T-helper 2 cell (primary cell): ENCODE measurements at regions not wholly inside any gene's neighbourhood (a gene's known extent, or its start where the extent isn't known, plus 50 kb on each side); places are given as distances from the start of the nearest gene placed in this dataset.

Experiments used
- DNase-seq, 5 experiments: peaks; one replicate each; pipeline versions ENCODE4 v3.0.0 to v3.0.0-alpha.2; 2012 to 2022

DNA sequence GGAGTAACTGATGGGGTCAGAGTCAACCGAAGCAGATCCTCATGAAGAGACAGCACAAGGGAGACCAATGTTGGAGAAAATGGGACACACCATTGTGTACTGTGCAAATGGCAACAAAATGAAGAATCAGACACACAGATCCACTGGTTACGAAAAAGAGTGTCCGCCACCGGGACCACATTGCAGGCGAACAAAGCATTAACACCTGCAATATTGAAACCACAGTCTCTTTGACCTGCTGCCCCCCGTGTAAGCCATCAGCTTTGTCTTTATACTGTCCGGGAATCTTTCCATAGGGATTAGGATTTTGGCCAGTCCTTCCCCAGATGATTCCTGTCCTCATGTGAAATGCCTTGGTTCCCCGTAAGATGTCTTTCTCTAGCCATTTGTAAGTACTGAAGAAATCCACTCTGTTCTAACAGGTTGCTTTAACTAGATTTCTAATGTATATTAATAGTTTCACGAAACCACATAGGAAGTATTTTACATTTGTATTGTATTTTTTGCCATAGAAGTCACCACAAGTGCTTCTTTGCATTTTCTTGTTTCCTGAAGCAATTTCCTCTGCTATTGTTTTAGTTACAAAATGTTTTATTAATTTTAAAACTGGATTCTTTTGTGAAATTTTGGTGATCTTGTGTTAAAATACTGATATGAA lies 140.8 kb upstream of the NFE2L3 start:
- DNase-seq = no peak

DNA sequence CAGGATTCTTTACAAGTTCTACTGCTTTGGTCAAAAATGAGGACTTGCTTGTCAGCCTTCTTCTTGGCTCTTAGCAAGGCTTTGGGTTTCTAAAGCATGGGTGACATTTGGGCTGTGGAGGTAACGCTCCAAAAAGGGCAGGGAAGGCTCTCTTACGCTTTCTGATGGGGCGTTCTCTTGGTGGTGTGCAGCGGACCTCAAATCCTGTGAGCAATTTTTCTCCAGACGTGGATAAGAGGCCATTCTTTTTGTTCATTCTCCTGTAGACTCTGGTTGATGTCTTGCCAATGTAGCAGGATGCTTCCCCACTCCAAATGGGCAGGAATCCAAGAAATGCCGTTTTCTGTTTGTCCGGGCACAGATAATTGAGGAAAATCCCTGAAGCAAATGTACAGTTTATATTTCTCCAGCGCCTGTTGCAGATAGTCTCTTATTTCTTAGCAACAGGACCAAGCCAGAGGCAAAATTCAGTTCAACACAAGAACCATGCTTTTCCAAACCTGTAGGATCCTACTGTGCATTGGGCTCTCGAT lies 138.4 kb upstream of the NFE2L3 start:
- DNase-seq = no peak

DNA sequence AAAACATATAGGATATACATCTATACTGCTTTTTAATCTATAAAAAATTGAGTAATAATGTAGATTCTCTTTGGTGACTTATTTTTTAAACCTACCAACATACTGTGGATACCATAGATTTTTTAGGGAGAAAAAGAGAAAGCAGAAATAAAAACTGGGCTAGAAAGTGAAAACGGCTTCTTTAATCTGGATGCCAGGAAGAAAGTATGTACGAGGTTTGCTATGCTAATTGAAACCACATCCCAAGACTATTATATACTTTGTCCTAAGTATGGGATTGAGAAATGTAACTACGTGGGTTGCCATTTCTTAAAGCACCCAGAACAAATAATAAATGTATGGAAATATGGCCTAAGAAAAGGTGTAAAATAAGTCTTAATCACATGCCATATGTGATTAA lies 129.0 kb upstream of the NFE2L3 start:
- DNase-seq = no peak

DNA sequence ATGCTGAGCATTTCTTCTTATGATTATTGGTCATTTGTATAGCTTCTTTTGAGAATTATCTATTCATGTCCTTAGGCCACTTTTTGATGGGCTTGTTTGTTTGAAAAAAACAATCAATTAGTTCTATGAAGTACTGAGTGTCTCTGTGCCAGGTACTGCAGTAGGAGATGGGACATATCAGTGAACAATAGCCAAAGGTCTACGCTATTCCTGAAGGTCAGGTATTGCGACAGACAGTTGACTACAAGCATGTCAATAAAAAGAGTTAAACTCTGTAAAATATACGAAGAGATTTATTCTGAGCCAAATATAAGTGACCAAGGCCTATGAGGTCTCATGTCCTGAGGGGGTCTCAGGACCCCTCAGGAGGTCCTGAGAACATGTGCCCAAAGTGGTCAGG lies 122.1 kb upstream of the NFE2L3 start:
- no peak for DNase-seq

DNA sequence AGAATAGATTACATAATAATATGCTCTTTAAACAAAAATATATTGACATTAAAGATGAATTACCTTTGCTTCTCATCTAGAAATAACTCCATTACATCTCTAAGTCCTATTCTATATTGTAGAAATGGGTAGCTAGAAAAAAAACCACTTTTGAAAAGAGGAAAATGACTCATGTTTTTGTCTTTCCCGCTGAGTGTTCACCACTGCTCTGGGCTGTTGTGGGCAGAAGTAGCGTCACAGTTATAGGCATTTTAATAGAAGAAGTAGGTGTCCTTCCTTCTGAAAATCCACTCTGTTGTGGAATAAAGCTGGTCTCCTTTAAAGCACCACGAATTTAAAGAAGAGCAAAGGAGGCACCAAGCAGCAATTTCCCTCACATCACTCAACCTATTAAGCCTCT lies 117.6 kb upstream of the NFE2L3 start:
- peak in 1 of 5 experiments; percentile 12 for DNase-seq

DNA sequence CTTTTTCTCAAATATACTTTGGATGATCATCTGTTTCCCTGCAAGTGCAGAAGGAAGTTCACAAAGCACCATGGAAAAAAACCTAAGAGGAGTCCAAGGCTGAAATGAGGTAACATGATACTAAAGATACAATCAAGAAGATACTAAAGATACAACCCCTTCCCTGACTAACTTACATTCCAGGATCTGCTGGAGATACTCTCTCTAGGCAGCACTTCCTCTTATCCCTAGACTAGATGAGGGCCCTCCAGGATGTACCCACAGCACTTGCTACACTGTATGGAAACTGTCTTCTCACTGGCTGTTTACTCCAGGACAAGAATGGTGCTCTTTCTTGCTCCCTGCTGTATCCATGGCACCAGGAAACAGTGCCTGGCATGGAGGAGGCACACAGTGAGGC lies 116.4 kb upstream of the NFE2L3 start:
- DNase-seq = no peak

DNA sequence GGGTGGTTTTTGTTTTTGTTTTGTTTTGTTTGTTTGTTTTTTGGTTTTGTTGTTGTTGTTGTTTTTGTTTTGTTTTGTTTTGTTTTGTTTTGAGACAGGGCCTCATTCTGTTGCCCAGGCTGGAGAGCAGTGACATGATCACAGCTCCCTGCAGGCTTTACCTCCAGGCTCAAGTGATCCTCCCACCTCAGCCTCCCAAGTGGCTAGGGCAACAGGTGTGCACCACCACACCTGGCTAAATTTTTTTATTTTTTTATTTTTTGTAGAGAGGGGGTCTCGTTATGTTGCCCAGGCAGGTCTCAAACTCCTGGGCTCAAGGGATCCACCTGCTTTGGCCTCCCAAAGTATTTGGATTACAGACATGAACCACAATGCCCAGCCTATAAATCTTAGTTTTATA lies 115.9 kb upstream of the NFE2L3 start:
- no peak for DNase-seq

DNA sequence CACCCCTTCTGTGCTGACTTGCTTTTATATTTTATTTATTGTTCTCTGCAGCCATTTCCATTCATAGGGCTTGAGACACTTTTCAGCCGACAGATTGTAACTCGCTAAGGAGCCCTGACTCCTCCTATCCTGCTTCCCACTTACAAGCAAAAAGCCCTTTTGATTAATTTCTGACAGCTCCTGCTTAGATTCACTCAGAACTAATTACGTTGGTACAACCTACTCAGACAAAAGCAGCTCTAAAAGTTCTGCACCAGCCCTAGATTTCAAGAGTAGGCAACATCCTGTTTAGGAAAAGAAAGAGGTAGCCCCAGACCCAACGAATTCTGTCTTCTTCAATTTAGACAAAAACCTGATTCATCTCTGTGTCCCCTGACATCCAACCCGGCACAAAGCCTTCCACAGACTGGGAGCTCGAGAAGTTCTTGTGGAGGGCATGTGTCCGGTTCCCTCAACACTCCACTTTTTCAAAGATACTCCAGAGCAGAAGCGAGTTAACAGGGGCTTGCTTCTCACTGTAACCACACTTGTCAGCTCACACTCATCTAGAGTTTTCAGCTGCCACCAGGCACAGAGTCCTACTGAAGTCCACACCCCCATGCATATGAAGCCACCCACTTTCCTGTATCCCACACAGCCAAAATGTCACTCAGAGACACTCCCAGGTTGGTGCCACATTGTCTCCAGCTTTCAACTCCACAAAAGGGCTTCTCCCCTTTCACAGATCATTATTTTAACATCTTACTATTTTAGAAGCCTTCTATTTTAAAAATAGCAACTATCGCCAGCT lies 113.6 kb upstream of the NFE2L3 start:
- DNase-seq = no peak

DNA sequence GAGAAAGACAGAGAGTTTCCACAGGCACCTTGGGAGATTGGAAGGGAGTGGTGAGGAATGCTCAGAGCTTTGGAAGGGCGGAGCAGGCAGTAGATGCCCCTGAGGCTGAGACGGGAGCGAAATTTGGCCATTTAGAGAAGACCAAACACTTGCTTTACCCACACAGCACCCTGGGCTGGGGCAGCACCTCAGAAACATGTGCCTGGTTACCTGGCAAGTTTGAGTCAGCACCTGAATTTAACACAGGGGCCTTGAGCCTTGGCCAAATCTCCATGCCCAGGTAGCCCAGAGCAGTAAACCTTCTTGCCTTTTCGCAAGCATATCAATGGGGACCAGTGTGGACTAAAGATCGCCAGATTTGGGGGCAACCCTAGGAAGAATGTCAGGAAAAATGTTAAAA lies 111.9 kb upstream of the NFE2L3 start:
- DNase-seq = no peak

DNA sequence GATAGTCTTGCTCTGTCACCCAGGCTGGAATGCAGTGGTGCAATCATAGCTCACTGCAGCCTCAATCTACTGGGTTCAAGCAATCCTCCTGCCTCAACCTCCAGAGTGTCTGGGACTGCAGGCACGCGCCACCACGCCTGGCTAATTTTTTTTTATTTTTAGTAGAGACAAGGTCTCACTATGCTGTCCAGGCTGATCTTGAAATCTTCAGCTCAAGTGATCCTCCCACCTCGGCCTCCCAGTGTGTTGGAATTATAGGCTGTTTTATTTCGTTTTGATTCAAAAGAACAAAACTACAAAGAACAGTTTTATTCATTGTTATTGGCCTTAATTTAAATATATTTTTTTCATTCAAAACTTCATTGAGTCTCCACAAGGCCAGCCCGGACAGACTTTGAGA lies 109.8 kb upstream of the NFE2L3 start:
- no peak for DNase-seq

DNA sequence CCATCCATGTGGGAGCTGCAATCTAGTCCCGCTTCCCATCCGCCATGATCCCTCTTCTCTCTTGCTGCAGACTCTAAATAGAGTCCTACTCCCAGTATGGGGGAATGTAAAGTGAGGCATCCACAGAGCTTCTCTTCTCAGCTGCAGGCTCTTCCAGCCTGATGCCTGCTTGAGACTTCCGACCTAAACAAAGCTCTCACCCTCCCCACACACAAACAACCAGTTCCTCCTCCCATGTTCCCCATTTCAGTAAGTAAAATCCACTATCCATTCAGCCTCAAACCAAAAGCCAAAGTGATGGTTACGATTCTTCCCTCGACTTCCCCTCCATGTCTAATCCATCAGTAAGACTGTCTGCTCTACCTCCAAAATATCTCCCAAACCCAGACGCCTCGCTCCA lies 108.2 kb upstream of the NFE2L3 start:
- no peak for DNase-seq

DNA sequence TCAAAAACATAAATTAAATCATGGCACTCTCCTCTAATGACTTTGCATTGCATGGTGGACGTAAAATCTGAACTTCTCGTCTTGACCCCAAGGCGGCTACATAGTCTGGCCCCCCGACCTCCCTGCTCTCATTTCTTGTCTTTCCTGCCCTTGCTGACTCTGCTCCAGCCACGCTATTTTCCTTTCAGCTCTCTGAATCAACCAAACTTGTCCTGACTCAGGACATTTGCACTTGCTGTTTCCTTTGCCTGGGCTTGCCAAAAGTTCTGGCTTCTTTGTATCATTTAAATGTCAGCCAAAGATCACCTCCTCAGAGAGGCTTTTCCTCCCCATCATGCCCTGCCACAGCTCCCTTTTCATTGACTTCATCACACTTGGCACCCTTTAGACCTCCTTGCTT lies 107.7 kb upstream of the NFE2L3 start:
- no peak for DNase-seq

DNA sequence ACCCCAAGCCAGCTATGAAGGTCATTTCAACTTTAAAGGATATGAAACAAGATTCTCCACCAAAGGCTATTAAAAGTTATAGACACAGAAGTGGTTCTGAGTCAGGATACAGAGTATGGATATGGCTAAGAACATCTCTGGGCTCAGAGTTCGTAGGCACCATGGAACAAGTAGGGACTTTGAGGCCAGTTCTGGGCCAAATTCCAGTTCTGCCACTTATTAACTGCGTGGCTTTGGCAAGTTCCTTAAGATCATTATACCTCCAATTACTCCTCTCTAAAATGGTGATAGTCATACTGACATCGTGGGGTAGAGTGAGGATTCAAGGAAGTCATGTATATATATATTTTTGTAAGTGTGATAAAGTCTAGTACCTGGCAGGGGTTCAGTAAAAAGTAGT lies 105.8 kb upstream of the NFE2L3 start:
- no peak for DNase-seq

DNA sequence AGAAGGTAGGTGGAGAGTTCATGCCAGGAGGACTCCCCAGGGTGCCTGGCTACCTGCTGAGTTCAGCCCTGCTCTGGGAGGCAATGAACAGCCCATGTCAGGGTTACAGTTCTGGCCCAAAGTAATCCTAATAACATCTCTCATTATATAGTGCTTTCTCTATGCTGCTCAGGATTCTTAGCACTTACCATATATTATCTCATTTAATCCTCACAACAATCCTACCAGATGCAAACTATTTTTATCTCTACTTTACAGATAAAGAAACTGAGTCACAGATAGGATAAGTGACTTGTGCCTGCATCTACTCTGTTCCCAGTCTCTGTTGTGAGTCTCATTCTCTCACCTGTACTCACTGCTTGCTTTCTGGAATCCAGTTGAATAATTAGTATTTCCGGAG lies 105.1 kb upstream of the NFE2L3 start:
- DNase-seq = no peak

DNA sequence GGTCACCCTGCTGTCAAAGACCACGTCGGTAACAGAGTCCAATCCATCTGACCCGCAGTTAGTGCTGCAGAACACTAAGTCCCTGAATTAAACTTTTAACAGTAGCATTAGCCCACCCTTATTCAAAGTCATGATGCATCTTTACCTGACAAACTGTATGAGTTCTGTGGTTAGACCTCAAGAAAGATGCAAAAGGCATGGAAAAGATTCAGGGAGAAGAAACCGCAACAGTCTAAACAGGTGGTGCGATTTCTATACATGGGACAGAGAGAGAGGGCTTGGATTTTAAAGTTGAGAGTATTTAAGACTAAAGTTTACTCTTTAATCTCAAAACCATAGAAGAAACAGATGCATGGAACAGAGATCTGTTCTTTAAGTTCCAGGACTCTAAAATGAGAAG lies 103.3 kb upstream of the NFE2L3 start:
- DNase-seq = no peak

DNA sequence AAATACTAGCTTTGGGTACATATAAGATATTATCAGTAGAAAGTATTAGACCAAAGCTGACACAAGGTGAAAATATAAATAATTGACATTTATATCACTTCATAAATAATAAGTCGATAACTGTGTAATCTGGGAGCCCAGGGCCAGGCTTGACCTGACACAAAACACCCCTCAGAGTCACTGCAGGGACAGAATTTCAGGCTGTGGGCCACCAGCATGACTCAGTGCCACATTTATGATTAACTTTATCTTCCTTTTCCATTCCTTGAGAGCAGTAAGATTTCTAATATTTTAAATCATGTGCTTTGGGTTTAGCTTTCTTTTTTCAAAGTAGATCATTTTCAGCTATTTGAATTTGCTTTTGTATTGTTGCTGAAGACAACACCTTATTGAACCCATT lies 102.9 kb upstream of the NFE2L3 start:
- DNase-seq = no peak

DNA sequence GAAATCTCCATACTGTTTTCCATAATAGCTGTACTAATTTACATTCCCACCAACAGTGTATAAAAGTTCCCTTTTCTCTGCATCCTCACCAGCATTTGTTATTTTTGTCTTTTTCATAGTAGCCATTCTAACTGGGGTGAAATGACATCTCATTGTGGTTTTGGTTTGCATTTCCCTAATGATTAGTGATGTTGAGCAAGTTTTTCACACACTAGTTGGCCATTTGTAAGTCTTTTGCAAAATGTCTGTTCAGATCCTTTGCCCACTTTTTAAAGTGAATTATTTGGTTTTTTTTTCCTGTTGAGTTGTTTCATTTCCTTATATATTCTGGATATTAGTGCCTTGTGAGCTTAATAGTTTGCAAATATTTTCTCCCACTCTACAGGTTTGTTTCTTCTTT lies 101.0 kb upstream of the NFE2L3 start:
- DNase-seq = no peak

DNA sequence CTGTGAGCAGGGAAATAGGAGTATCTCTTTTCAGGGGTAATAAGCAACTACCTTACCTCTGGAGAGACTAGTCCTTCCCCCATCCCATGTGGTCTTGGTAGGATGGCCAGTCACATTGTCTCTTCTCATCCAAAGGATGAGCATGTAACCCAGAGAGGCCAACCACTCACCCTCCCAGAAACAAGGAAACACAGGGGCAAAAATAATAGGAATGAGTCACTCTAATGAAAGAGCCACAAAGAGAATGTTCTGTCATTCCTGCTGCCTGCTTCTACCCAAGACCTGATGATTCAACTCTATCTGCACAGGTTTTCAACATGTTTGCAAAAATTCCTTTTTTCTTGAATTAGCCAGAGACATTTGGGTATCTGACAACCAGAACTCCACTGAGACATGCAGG lies 99.3 kb upstream of the NFE2L3 start:
- no peak for DNase-seq

DNA sequence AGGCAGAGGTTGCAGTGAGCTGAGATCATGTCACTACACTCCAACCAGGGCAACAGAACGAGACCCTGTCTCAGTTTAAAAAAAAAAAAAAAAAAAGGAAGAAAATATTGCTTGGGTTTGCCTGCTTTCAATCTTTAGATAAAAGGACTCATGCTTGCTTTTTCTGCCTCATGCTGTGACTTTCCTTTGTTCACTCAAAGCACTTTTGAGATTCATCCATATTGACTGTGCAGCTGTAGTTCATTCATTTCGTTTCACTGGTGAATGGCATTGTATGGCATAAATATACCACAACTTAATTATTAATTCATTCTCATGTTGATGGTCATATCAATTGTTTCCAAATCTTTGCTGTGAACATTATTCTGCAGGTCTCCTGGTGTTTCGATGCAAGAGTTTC lies 97.6 kb upstream of the NFE2L3 start:
- DNase-seq = no peak

DNA sequence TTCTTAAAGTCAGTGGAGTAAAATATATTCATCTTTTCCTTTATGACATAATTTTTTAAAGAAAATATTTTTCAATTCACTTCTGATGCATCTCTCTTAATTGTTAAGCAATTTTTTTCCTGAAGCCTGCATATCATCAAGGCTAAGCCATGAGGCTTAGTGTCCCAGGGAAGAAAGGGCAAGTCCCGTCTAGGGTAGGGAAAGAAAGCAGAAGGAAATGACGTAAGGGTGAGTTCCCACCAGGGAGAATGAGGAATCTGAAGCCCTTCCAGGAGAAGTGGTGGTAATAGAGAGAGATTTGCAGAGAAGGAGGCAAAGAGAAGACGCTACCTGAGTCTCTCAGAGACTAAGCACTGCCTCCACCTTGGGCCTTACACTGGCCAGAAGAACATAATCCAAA lies 96.8 kb upstream of the NFE2L3 start:
- DNase-seq = no peak

DNA sequence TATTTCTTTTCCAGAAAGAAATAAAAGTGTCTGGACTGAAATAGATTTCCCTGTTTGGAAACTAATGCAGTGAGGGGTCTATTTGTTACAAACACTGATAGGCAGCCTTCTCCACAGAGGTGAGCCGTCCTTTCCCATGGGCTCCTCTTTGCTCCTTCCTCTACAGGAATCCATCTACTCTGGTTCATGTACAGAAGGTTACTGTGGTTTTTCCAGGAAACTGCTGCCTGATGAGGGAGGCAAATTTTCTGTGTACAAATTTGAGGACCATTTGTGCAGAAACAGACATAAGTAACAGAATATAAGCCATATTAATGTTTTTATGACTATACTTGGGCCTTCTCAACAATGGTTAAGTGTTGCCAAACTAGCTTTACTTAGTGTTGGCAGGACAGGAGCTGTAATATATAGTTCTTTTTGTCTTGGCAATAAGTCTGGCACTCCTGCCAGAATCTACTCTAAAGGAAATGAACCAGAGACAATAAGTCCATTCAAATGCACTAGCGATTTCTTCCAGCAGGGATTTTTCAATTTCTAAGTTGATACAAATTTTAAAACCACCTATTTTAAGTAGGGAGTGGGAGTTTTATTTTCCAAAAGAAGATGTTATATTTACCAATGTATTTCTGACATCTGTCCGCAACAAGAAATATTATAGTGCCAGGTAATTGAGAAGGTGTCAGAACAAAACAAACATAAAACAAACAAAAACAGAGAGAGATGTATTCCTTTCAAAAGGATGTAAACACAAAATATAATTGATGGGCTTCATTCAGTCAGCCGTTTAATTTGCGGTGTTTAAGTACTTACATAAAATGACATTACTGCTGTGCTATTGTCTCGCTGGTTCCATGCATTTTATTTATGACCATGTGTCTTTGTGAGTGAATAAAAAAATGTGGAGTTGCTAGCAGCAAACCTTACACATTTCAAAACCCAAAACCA lies 91.0 kb upstream of the NFE2L3 start:
- DNase-seq = no peak

DNA sequence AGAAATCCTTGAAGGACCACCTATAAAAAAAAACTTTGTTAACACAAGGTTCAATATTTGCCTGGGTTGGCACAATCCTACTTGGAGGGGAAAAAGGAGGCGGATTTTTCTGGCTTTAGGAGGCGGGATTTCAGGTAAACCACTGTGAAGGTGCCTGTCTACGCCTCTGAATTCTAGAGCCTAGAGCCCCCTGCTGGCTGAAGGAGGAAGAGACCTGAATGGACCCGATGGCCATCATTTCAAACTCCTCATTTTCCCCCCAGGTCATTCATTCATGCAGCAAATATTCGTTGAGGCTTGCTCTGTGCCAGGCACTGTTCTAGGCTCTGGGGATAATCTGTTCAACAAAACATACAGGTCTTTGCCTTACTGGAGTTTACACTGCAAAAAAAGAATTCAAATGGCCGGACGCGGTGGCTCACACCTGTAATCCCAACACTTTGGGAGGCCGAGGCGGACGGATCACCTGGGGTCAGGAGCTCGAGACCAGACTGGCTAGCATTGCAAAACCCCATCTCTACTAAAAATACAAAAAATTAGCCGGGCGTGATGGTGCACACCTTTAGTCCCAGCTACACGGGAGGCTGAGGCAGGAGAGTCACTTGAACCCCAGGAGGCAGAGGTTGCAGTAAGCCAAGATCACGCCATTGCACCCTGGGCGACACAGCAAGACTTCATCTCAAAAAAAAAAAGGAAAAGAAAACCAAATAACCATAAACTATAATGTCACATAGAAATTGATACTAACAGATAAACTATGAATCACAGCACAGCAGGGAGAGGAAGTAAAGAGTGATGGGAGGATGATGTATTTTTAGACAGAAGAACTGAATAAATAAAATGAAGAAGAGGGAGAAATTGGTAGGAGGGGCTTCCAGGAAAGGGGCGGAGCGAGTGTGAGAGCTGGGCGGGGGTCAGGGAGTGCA lies 90.1 kb upstream of the NFE2L3 start:
- DNase-seq = peak; percentile 27 to 62 (median 56)
